H1 (cell line): ENCODE measurements at regions not wholly inside any gene's neighbourhood (a gene's known extent, or its start where the extent isn't known, plus 50 kb on each side); places are given as distances from the start of the nearest gene placed in this dataset.

Experiments used
- CTCF ChIA-PET: fragments of 300-600 bp; sonication (Branson Sonifier 250); formaldehyde crosslinking; loops from one replicate; lab custom pipeline; 2021; ENCODE audit not compliant: partially characterized antibody; lab: Charles Lee
- POLR2A ChIA-PET: fragments of 300-600 bp; sonication (Branson Sonifier 250); formaldehyde crosslinking; loops from one replicate; lab custom pipeline; 2021; ENCODE audit warnings: inconsistent platforms; ENCODE audit not compliant: partially characterized antibody; lab: Charles Lee
- DNase-seq, 2 experiments: peaks; one replicate each; pipeline versions ENCODE4 v3.0.0 to v3.0.0-alpha.2; 2010 to 2022; ENCODE audit warnings: low spot score in 2 of 2, low read depth in 1 of 2, mixed read lengths in 1 of 2
- FAIRE-seq: peaks from 2 replicates; lab custom pipeline; 2011; peaks lifted over from hg19 to GRCh38; lab: Jason Lieb, UNC
- H2AFZ ChIP-seq: 2 replicates; pipeline ENCODE4 v1.8.1; 2012; ENCODE audit warnings: low read length, inconsistent platforms
- H2AK5ac ChIP-seq: 2 replicates; pipeline ENCODE4 v1.6.1; 2013; ENCODE audit warnings: low read depth, low read length
- H2BK120ac ChIP-seq: replicated peaks from 2 replicates; pipeline ENCODE3; 2013; ENCODE audit warnings: low read depth, low read length, inconsistent platforms
- H2BK12ac ChIP-seq: 2 replicates; pipeline ENCODE4 v1.6.1; 2013; ENCODE audit warnings: low read depth, low read length
- H2BK15ac ChIP-seq: 2 replicates; pipeline ENCODE4 v1.6.1; 2013; ENCODE audit warnings: low read length
- H2BK20ac ChIP-seq: 2 replicates; pipeline ENCODE4 v1.6.1; 2013; ENCODE audit warnings: low read length
- H2BK5ac ChIP-seq: 2 replicates; pipeline ENCODE4 v1.6.1; 2013; ENCODE audit warnings: low read depth, low read length
- H3K14ac ChIP-seq: 2 replicates; pipeline ENCODE4 v1.6.1; 2013; ENCODE audit warnings: inconsistent platforms; ENCODE audit not compliant: insufficient read length
- H3K18ac ChIP-seq: 2 replicates; pipeline ENCODE4 v1.6.1; 2013; ENCODE audit warnings: low read length; ENCODE audit errors: extremely low read depth
- H3K23ac ChIP-seq: 2 replicates; pipeline ENCODE4 v1.6.1; 2013; ENCODE audit warnings: inconsistent platforms; ENCODE audit not compliant: insufficient read length
- H3K23me2 ChIP-seq: 2 replicates; pipeline ENCODE4 v1.6.1; 2013; ENCODE audit warnings: low read depth, low read length
- H3K27ac ChIP-seq: 2 replicates; pipeline ENCODE4 v1.6.1; 2011; ENCODE audit warnings: low read depth, low read length, inconsistent platforms
- H3K27me3 ChIP-seq, 4 experiments: replicated peaks in 1 of 4; 1 replicate in 1 of 4; 2 replicates in 3 of 4; pipeline versions ENCODE4 v1.6.1 to v1.8.1; 2011 to 2013; ENCODE audit warnings: low read length in 3 of 4, mild to moderate bottlenecking in 3 of 4, inconsistent platforms in 2 of 4, mixed read lengths in 2 of 4, moderate library complexity in 1 of 4; ENCODE audit not compliant: control insufficient read depth in 3 of 4, insufficient read depth in 3 of 4; ENCODE audit errors: extremely low read depth in 1 of 4
- H3K36me3 ChIP-seq, 4 experiments: 2 replicates each; pipeline versions ENCODE4 v1.6.1 to v1.8.1; 2011 to 2013; ENCODE audit warnings: mild to moderate bottlenecking in 4 of 4, low read length in 3 of 4, moderate library complexity in 2 of 4, control low read depth in 1 of 4, inconsistent platforms in 1 of 4; ENCODE audit not compliant: insufficient read depth in 4 of 4, control insufficient read depth in 2 of 4
- H3K4ac ChIP-seq: replicated peaks from 2 replicates; pipeline ENCODE3; 2013; ENCODE audit warnings: low read length, low read depth, mixed read lengths, inconsistent platforms; ENCODE audit not compliant: insufficient read length
- H3K4me1 ChIP-seq, 4 experiments: replicated peaks in 1 of 4; 1 replicate in 1 of 4; 2 replicates in 3 of 4; pipeline versions ENCODE4 v1.6.1 to v1.8.1; 2011 to 2013; ENCODE audit warnings: low read length in 3 of 4, inconsistent platforms in 2 of 4, mixed read lengths in 1 of 4; ENCODE audit not compliant: insufficient read depth in 4 of 4, control insufficient read depth in 3 of 4
- H3K4me2 ChIP-seq, 2 experiments: 2 replicates each; pipeline versions ENCODE4 v1.6.1 to v1.8.1; 2011 to 2013; ENCODE audit warnings: low read depth in 2 of 2, low read length in 2 of 2, control low read depth in 1 of 2, inconsistent platforms in 1 of 2, mild to moderate bottlenecking in 1 of 2; ENCODE audit not compliant: insufficient read depth in 1 of 2
- H3K4me3 ChIP-seq, 4 experiments: fragments of 200-600, 300-600 bp in 1 of 4; sonication (generic), shearing (Covaris generic), sonication (Bioruptor Twin) in 1 of 4; 2 replicates each; pipeline versions ENCODE4 v1.5.1 to v1.8.1; 2011 to 2016; ENCODE audit warnings: low read length in 4 of 4, low read depth in 3 of 4, control low read depth in 2 of 4, inconsistent platforms in 2 of 4, mild to moderate bottlenecking in 2 of 4, mixed read lengths in 1 of 4, moderate library complexity in 1 of 4; ENCODE audit not compliant: insufficient read depth in 2 of 4; ENCODE audit errors: extremely low read depth in 1 of 4
- H3K56ac ChIP-seq: replicated peaks from 2 replicates; pipeline ENCODE3; 2013; ENCODE audit warnings: low read depth, mild to moderate bottlenecking, mixed read lengths, low read length, inconsistent platforms; ENCODE audit not compliant: insufficient read length
- H3K79me1 ChIP-seq: 2 replicates; pipeline ENCODE4 v1.6.1; 2013; ENCODE audit warnings: low read depth, low read length, control low read depth
- H3K79me2 ChIP-seq, 2 experiments: 2 replicates each; pipeline versions ENCODE4 v1.6.1 to v1.8.1; 2012 to 2013; ENCODE audit warnings: low read length in 2 of 2, mild to moderate bottlenecking in 2 of 2, inconsistent platforms in 1 of 2; ENCODE audit not compliant: insufficient read depth in 2 of 2, control insufficient read depth in 1 of 2
- H3K9ac ChIP-seq, 4 experiments: replicated peaks in 1 of 4; 1 replicate in 1 of 4; 2 replicates in 3 of 4; pipeline versions ENCODE4 v1.6.1 to v1.8.1; 2011 to 2013; ENCODE audit warnings: low read depth in 3 of 4, low read length in 3 of 4, control low read depth in 2 of 4, mild to moderate bottlenecking in 2 of 4, moderate library complexity in 2 of 4, inconsistent platforms in 1 of 4; ENCODE audit errors: extremely low read depth in 1 of 4
- H3K9me3 ChIP-seq, 2 experiments: 2 replicates each; pipeline versions ENCODE4 v1.6.1 to v1.8.1; 2012 to 2013; ENCODE audit warnings: mild to moderate bottlenecking in 2 of 2, moderate library complexity in 2 of 2, control low read depth in 1 of 2, inconsistent platforms in 1 of 2, low read depth in 1 of 2, low read length in 1 of 2, mixed read lengths in 1 of 2; ENCODE audit not compliant: insufficient read depth in 2 of 2
- H4K20me1 ChIP-seq, 2 experiments: replicated peaks in 1 of 2; 2 replicates each; pipeline versions ENCODE3 to v1.8.1; 2011 to 2013; ENCODE audit warnings: inconsistent platforms in 2 of 2, low read length in 2 of 2, mild to moderate bottlenecking in 1 of 2; ENCODE audit not compliant: insufficient read depth in 2 of 2, control insufficient read depth in 1 of 2
- H4K5ac ChIP-seq: 2 replicates; pipeline ENCODE4 v1.6.1; 2013; ENCODE audit warnings: low read length, low read depth, mixed read lengths, inconsistent platforms; ENCODE audit not compliant: insufficient read length
- H4K8ac ChIP-seq: 2 replicates; pipeline ENCODE4 v1.8.0; 2013; ENCODE audit warnings: mild to moderate bottlenecking, moderate library complexity, low read length, inconsistent platforms; ENCODE audit not compliant: insufficient read depth; ENCODE audit errors: extremely low read depth
- H4K91ac ChIP-seq: replicated peaks from 2 replicates; pipeline ENCODE3; 2013; ENCODE audit warnings: low read length, mixed read lengths, inconsistent platforms; ENCODE audit not compliant: insufficient read length
- BCL11A ChIP-seq, 2 experiments: IDR thresholded peaks; one replicate each; pipeline ENCODE4 v1.6.1; 2011; ENCODE audit warnings: low read depth in 2 of 2, low read length in 2 of 2, mild to moderate bottlenecking in 2 of 2
- BRCA1 ChIP-seq: IDR thresholded peaks from 2 replicates; pipeline ENCODE4 v1.6.1; 2012; ENCODE audit warnings: low read depth, low read length, improper control_type of control experiment
- CBX5 ChIP-seq: fragments of 300-800, 300-1000 bp; sonication (generic); IDR thresholded peaks from 2 replicates; pipeline ENCODE4 v1.7.1; 2016; ENCODE audit warnings: antibody characterized with exemption, low read length, low read depth
- CEBPB ChIP-seq: IDR thresholded peaks from 2 replicates; pipeline ENCODE4 v1.6.1; 2012; ENCODE audit warnings: low read depth, low read length
- JUND ChIP-seq: IDR thresholded peaks from 2 replicates; pipeline ENCODE4 v1.6.1; 2011; ENCODE audit warnings: mild to moderate bottlenecking, improper control_type of control experiment, low read length
- KDM4A ChIP-seq: IDR thresholded peaks from one replicate; pipeline ENCODE4 v1.7.1; 2012; ENCODE audit warnings: low read depth, mild to moderate bottlenecking, moderate library complexity, low read length, inconsistent platforms; ENCODE audit not compliant: severe bottlenecking
- NRF1 ChIP-seq: IDR thresholded peaks from 2 replicates; pipeline ENCODE4 v1.6.1; 2011; ENCODE audit warnings: mild to moderate bottlenecking, low read depth, low read length, improper control_type of control experiment
- PHF8 ChIP-seq: fragments of 200-600 bp; sonication (generic); conservative IDR thresholded peaks from 2 replicates; pipeline ENCODE4 v1.7.1; 2012; ENCODE audit warnings: low read depth, mild to moderate bottlenecking, inconsistent platforms, low read length, moderate library complexity
- RFX5 ChIP-seq: IDR thresholded peaks from 2 replicates; pipeline ENCODE4 v1.6.1; 2011; ENCODE audit warnings: low read depth, low read length, improper control_type of control experiment, borderline replicate concordance
- RNF2 ChIP-seq: fragments of 200-900, 300-1000 bp; sonication (generic); IDR thresholded peaks from 2 replicates; pipeline ENCODE4 v1.7.1; 2016; ENCODE audit warnings: borderline replicate concordance, low read depth, mild to moderate bottlenecking, antibody characterized with exemption, low read length; ENCODE audit not compliant: poor library complexity, severe bottlenecking; ENCODE audit errors: missing control alignments
- SUZ12 ChIP-seq: fragments of 200-600 bp; sonication (generic); IDR thresholded peaks from 2 replicates; pipeline ENCODE4 v1.6.1; 2012; ENCODE audit warnings: mild to moderate bottlenecking, inconsistent platforms, low read length, moderate library complexity, mixed read lengths
- TAF1 ChIP-seq: IDR thresholded peaks from 2 replicates; pipeline ENCODE4 v1.6.1; 2011; ENCODE audit warnings: mild to moderate bottlenecking, low read depth, low read length
- USF2 ChIP-seq: IDR thresholded peaks from 2 replicates; pipeline ENCODE4 v1.6.1; 2011; ENCODE audit warnings: low read length, improper control_type of control experiment
- ZNF274 ChIP-seq: IDR thresholded peaks from 2 replicates; pipeline ENCODE4 v1.7.0; 2012; ENCODE audit warnings: low read length, borderline replicate concordance; ENCODE audit errors: extremely low read depth
- WGBS, 2 experiments: shearing (Covaris generic) in 1 of 2; methylation state at CpG; one replicate each; pipeline versions ENCODE4 v1.1.6 to v1.1.7; 2013 to 2015; ENCODE audit warnings: low lambda C conversion rate in 2 of 2, mixed read lengths in 2 of 2, inconsistent platforms in 1 of 2, low coverage in 1 of 2, missing lambda C conversion rate in 1 of 2; ENCODE audit not compliant: insufficient replicate concordance in 2 of 2, insufficient coverage in 1 of 2, insufficient read length in 1 of 2; ENCODE audit errors: extremely low coverage in 1 of 2, missing lambda C conversion rate in 1 of 2; 5-methylcytosine and 5-hydroxymethylcytosine counted together

GRCh38 chr5:21688655-21689054 lies 1164.5 kb downstream of the CDH12 start:
- Histone ChIP-seq H3K9me3 (no peaks in the 10 kb centered on the region), H3K9ac (no peak overlapping the region), H2BK20ac (no peak overlapping the region), H4K8ac (no peak overlapping the region), H2BK15ac (no peak overlapping the region), H2AK5ac (no peak overlapping the region), H3K23ac (no peak overlapping the region), H3K27ac (no peak overlapping the region), H3K4me3 (no peak overlapping the region), H3K18ac (no peak overlapping the region), H3K23me2 (no peaks in the 10 kb centered on the region), H3K4me2 (no peak overlapping the region), H3K79me2 (no peaks in the 10 kb centered on the region), H3K27me3 (no peaks in the 10 kb centered on the region), H4K5ac (no peak overlapping the region), H4K91ac (no peak overlapping the region), H3K79me1 (no peaks in the 10 kb centered on the region), H2BK5ac (no peak overlapping the region), H2AFZ (no peak overlapping the region), H3K36me3 (no peaks in the 10 kb centered on the region), H2BK12ac (no peak overlapping the region), H3K14ac (no peak overlapping the region), H2BK120ac (no peak overlapping the region), H3K56ac (no peak overlapping the region), H3K4ac (no peak overlapping the region), H4K20me1 (no peaks in the 10 kb centered on the region), H3K4me1 (no peaks in the 10 kb centered on the region)
- ChIA-PET CTCF (interaction anchor here (0.7 kb wide), 1 partner anchor 550 kb away, joined by 3 read pairs; no protein-coding TSS in a partner anchor), POLR2A (no interaction called here)
- 80% methylated on average over 1 of the region's 1 CpG; no CpG with 5 or more reads in 1 of the 2 experiments for WGBS, 2 experiments
- DNase-seq (no peak), FAIRE-seq (no peak)
- TF ChIP-seq RNF2 (no peak), NRF1 (no peak), JUND (no peak), BCL11A (IDR thresholded peaks at IDR 0.05; ENCODE audit: low read depth in 2 of 2, low read length in 2 of 2) (no peak), CEBPB (no peak), SUZ12 (no peak), PHF8 (no peak), TAF1 (no peak), KDM4A (no peak), RFX5 (no peak), USF2 (no peak), ZNF274 (no peak), CBX5 (no peak), BRCA1 (no peak)
